Memory B cell (primary cell): ENCODE measurements at regions not wholly inside any gene's neighbourhood (a gene's known extent, or its start where the extent isn't known, plus 50 kb on each side); places are given as distances from the start of the nearest gene placed in this dataset.

Source experiments
- ATAC-seq: fragments of 150-1000 bp; cut with Tn5 transposase; 2 replicates; pipeline ENCODE4 v1.10.0; 2021; ENCODE audit warnings: low read depth, mild to moderate bottlenecking, moderate library complexity
- DNase-seq, 2 donors: peaks; one replicate each; pipeline ENCODE4 v3.0.0; 2022; ENCODE audit warnings: low spot score in 2 of 2
- H3K27ac Mint-ChIP-seq: one replicate; pipeline ENCODE4 v1.8.0; 2022; ENCODE audit warnings: mild to moderate bottlenecking, moderate library complexity, mixed read lengths
- H3K27me3 Mint-ChIP-seq: one replicate; pipeline ENCODE4 v1.8.0; 2022; ENCODE audit warnings: mixed read lengths
- H3K36me3 Mint-ChIP-seq: one replicate; pipeline ENCODE4 v1.8.0; 2022; ENCODE audit warnings: mild to moderate bottlenecking, mixed read lengths
- H3K4me1 Mint-ChIP-seq: one replicate; pipeline ENCODE4 v1.8.0; 2022; ENCODE audit warnings: mixed read lengths
- H3K4me3 Mint-ChIP-seq: one replicate; pipeline ENCODE4 v1.8.0; 2022; ENCODE audit warnings: mild to moderate bottlenecking, moderate library complexity, mixed read lengths
- H3K9me3 Mint-ChIP-seq: one replicate; pipeline ENCODE4 v1.8.0; 2022; ENCODE audit warnings: mixed read lengths

DNA sequence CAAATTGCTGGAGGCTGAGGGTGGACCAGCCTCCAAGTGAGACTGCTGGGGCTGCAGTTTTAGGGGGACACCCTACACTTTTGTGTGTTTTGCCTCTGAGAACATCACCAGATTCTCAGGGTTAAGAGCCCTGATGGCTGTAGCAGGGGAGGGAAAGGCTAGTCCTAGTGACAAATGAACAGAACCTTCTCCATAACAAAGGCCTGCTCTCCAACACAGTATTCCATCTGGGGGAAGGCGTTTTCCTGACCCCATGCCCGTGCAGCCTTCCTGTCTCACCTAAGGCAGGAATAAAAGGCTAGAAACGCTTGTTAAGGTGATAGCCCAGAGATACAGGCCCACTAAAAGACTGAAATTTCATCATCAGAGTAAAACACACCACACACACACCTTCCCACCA is 50.2 kb upstream of the NSMCE3 start:
- no peak for DNase-seq
- no peak for ATAC-seq
- Mint-ChIP-seq H3K4me1 (peaks cover 2% of the 10 kb centered on the region), H3K9me3 (peaks cover 12% of the 10 kb centered on the region), H3K27ac (no peak overlapping the region), H3K27me3 (no peaks in the 10 kb centered on the region), H3K4me3 (no peak overlapping the region), H3K36me3 (peaks cover 7% of the 10 kb centered on the region)
